ENCODE measurements at regions not wholly inside any gene's neighbourhood (a gene's known extent, or its start where the extent isn't known, plus 50 kb on each side); places are given as distances from the start of the nearest gene placed in this dataset.

- DNase-seq (ENCODE audit: low spot score) = no peak
- Histone ChIP-seq H3K9me3 (ENCODE audit: low read length) (no peaks in the 10 kb centered on the region), H4K20me1 (ENCODE audit: insufficient read depth, low read length) (no peaks in the 10 kb centered on the region), H2AFZ (ENCODE audit: low read length) (no peak overlapping the region), H3K4me2 (ENCODE audit: low read depth, low read length) (no peak overlapping the region), H3K4me3 (replicated peaks in 1 of 3; ENCODE audit: insufficient read depth in 1 of 3, low read depth in 2 of 3, low read length in 3 of 3) (no peak overlapping the region), H3K27me3 (ENCODE audit: control insufficient read depth in 1 of 2, insufficient read depth in 2 of 2, low read length in 2 of 2) (no peaks in the 10 kb centered on the region; a peak in 1 of 5 replicates), H3K4me1 (ENCODE audit: insufficient read depth, low read length) (no peaks in the 10 kb centered on the region), H3K79me2 (ENCODE audit: insufficient read depth, low read length) (no peaks in the 10 kb centered on the region), H3K27ac (ENCODE audit: extremely low read length, insufficient read depth, low read length) (no peak overlapping the region), H3K36me3 (replicated peaks in 1 of 2; ENCODE audit: control insufficient read depth in 1 of 2, insufficient read depth in 2 of 2, low read length in 2 of 2) (no peaks in the 10 kb centered on the region), H3K9ac (ENCODE audit: insufficient read depth, low read depth, low read length) (no peak overlapping the region)
- CTCF ChIA-PET (ENCODE audit: low intra/inter-chr PET ratio, low total read pairs) = no interaction called here
- FAIRE-seq = no peak
- no peak for ATAC-seq
- intact Hi-C loops (cut with micrococcal nuclease; ENCODE audit: unreplicated experiment) = no loop called here
- WGBS (ENCODE audit: low lambda C conversion rate) = 21% methylated on average over 3 of the region's 3 CpGs
- BruUV-seq (replicated peaks) = no TSS peak
- POLR2A ChIA-PET = no interaction called here
- TF ChIP-seq ZNF235 (CRISPR knock-in tag; IDR thresholded peaks at IDR 0.05; ENCODE audit: borderline replicate concordance) (no peak), BRCA1 (CRISPR knock-in tag; IDR thresholded peaks at IDR 0.05) (no peak), MAFK (conservative IDR thresholded peaks at IDR 0.05 in 1 of 2, IDR thresholded peaks at IDR 0.05 in 1 of 2; ENCODE audit: low read length in 2 of 2) (no peak), TAF15 (IDR thresholded peaks at IDR 0.05; ENCODE audit: low read depth, low read length, poor library complexity, severe bottlenecking) (no peak), LCORL (IDR thresholded peaks at IDR 0.05) (no peak), LCORL (CRISPR knock-in tag; IDR thresholded peaks at IDR 0.05) (no peak), MIER3 (CRISPR knock-in tag; IDR thresholded peaks at IDR 0.05; ENCODE audit: borderline replicate concordance) (no peak), GABPA (IDR thresholded peaks at IDR 0.05; ENCODE audit: low read depth, low read length) (no peak), GABPA (CRISPR knock-in tag; IDR thresholded peaks at IDR 0.05; ENCODE audit: low read depth) (no peak), GTF2F1 (IDR thresholded peaks at IDR 0.05; ENCODE audit: low read length) (no peak), ZNF337 (CRISPR knock-in tag; IDR thresholded peaks at IDR 0.05; ENCODE audit: borderline replicate concordance, low read depth) (no peak), ZNF253 (CRISPR knock-in tag; IDR thresholded peaks at IDR 0.05; ENCODE audit: borderline replicate concordance) (no peak)
- in situ Hi-C loops (cut with HindIII; ENCODE audit: extremely low pct_ligation_motif_present, low pct_unique_long_range_greater_than_20kb) = no loop called here
These were observed 80.8 kb upstream of the COL21A1 start for GRCh38 chr6:56327946-56328727.

Measured in HepG2 (cell line).